GM18951 (cell line): ENCODE measurements at regions not wholly inside any gene's neighbourhood (a gene's known extent, or its start where the extent isn't known, plus 50 kb on each side); places are given as distances from the start of the nearest gene placed in this dataset.
"Not testable (repeated sequence)": the region's sequence is repeated elsewhere in the genome, so short reads cannot be mapped to it uniquely, and the experiment has no call there.

Experiments used
- POLR2A ChIP-seq: IDR thresholded peaks from 4 replicates; pipeline ENCODE4 v1.6.1; 2011; ENCODE audit warnings: mild to moderate bottlenecking; ENCODE audit not compliant: insufficient read length, insufficient read depth; ENCODE audit errors: extremely low read depth
- in situ Hi-C: fragments of 300-500 bp; cut with MboI; formaldehyde crosslinking; loops from one replicate; pipeline ENCODE4 v1.12.0; 2022; ENCODE audit warnings: low sequenced_read_pairs, mixed read lengths, inconsistent platforms; ENCODE audit not compliant: unreplicated experiment

- no peak for TF ChIP-seq POLR2A
- in situ Hi-C loops = no loop called here
Observed at GRCh38 chrX:25442499-25442898, 426.7 kb upstream of the ARX start.

- in situ Hi-C loops = no loop called here
- no peak for TF ChIP-seq POLR2A
Observed at GRCh38 chrX:25433307-25433706, 417.5 kb upstream of the ARX start.

GRCh38 chrX:25432396-25432795 lies 416.6 kb upstream of the ARX start:
- in situ Hi-C loops = no loop called here
- TF ChIP-seq POLR2A = no peak

- in situ Hi-C loops = no loop called here
- TF ChIP-seq POLR2A = no peak
Observed at GRCh38 chrX:25427873-25428555, 412.2 kb upstream of the ARX start.

- in situ Hi-C loops = not testable (repeated sequence)
Observed at GRCh38 chrX:25404163-25404562, 388.4 kb upstream of the ARX start.

- TF ChIP-seq POLR2A = no peak
- in situ Hi-C loops = no loop called here
Observed at GRCh38 chrX:25389266-25389665, 373.5 kb upstream of the ARX start.

- no peak for TF ChIP-seq POLR2A
- in situ Hi-C loops = no loop called here
Observed at GRCh38 chrX:25383196-25383595, 367.4 kb upstream of the ARX start.

GRCh38 chrX:25356456-25356855 lies 340.7 kb upstream of the ARX start:
- in situ Hi-C loops = no loop called here
- TF ChIP-seq POLR2A = no peak

GRCh38 chrX:25344161-25344936 lies 328.6 kb upstream of the ARX start:
- in situ Hi-C loops = no loop called here
- TF ChIP-seq POLR2A = no peak

- no peak for TF ChIP-seq POLR2A
- in situ Hi-C loops = no loop called here
Observed at GRCh38 chrX:25343060-25343459, 327.3 kb upstream of the ARX start.

GRCh38 chrX:25337841-25338240 lies 322.1 kb upstream of the ARX start:
- in situ Hi-C loops = no loop called here
- no peak for TF ChIP-seq POLR2A

- in situ Hi-C loops = no loop called here
- no peak for TF ChIP-seq POLR2A
Observed at GRCh38 chrX:25300994-25301393, 285.2 kb upstream of the ARX start.

GRCh38 chrX:25296850-25297249 lies 281.1 kb upstream of the ARX start:
- in situ Hi-C loops = no loop called here

GRCh38 chrX:25295466-25295865 lies 279.7 kb upstream of the ARX start:
- in situ Hi-C loops = no loop called here
- no peak for TF ChIP-seq POLR2A

More at GRCh38 chrX:25296850-25297249, 281.1 kb upstream of the ARX start:
- no peak for TF ChIP-seq POLR2A
